WERI-Rb-1 (cell line): ENCODE measurements at regions not wholly inside any gene's neighbourhood (a gene's known extent, or its start where the extent isn't known, plus 50 kb on each side); places are given as distances from the start of the nearest gene placed in this dataset.
"Not testable (repeated sequence)": the region's sequence is repeated elsewhere in the genome, so short reads cannot be mapped to it uniquely, and the experiment has no call there.

Source experiments
- DNase-seq: peaks from one replicate; pipeline ENCODE4 v3.0.0-alpha.2; 2020
- H3K27ac ChIP-seq: fragments of 250-450 bp; sonication (Bioruptor Pico); 2 replicates; pipeline ENCODE4 v1.5.1; 2020; ENCODE audit warnings: mild to moderate bottlenecking, moderate library complexity
- H3K27me3 ChIP-seq: fragments of 250-450 bp; sonication (Bioruptor Pico); 2 replicates; pipeline ENCODE4 v1.5.1; 2021; ENCODE audit warnings: mild to moderate bottlenecking, low read depth, moderate library complexity; ENCODE audit not compliant: insufficient read depth, severe bottlenecking
- H3K36me3 ChIP-seq: fragments of 250-450 bp; sonication (Bioruptor Pico); 2 replicates; pipeline ENCODE4 v1.5.1; 2020; ENCODE audit warnings: mild to moderate bottlenecking, moderate library complexity
- H3K4me3 ChIP-seq: 2 replicates; pipeline ENCODE4 v1.5.1; 2011; ENCODE audit warnings: low read depth, mild to moderate bottlenecking, control low read depth, low read length
- H3K9me3 ChIP-seq: fragments of 250-450 bp; sonication (Bioruptor Pico); 2 replicates; pipeline ENCODE4 v1.5.1; 2021; ENCODE audit warnings: mild to moderate bottlenecking, moderate library complexity; ENCODE audit not compliant: severe bottlenecking
- TF ChIP-seq, protein P1 (sequence below): IDR thresholded peaks from 2 replicates; pipeline ENCODE4 v1.5.1; 2011; ENCODE audit warnings: low read depth, mild to moderate bottlenecking, control low read depth, inconsistent platforms, low read length

DNA sequence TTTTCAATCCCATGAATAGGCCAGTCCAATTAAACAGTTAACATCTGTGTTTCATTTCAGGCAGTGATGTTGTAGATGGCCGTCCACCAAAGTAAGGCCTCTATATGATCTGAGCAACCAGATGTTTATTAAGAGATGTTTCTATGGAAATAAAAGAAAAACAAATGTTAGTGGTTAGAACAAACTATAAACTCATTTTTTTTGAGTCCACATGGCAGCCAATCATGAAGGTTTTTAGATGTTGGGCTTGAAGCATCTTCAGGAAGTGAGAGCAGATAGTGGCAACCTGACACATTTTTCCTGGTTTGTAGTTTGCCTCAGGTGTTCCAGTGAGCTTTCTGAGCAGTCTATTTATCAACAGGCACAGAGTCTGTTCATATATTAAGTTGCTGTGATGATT lies 746.1 kb downstream of the PRIM2 start:
- not testable (repeated sequence) for H3K4me3 ChIP-seq, H3K9me3 ChIP-seq, H3K36me3 ChIP-seq, DNase-seq, H3K27ac ChIP-seq
- H3K27me3 ChIP-seq = peaks cover 16% of the 10 kb centered on the region

DNA sequence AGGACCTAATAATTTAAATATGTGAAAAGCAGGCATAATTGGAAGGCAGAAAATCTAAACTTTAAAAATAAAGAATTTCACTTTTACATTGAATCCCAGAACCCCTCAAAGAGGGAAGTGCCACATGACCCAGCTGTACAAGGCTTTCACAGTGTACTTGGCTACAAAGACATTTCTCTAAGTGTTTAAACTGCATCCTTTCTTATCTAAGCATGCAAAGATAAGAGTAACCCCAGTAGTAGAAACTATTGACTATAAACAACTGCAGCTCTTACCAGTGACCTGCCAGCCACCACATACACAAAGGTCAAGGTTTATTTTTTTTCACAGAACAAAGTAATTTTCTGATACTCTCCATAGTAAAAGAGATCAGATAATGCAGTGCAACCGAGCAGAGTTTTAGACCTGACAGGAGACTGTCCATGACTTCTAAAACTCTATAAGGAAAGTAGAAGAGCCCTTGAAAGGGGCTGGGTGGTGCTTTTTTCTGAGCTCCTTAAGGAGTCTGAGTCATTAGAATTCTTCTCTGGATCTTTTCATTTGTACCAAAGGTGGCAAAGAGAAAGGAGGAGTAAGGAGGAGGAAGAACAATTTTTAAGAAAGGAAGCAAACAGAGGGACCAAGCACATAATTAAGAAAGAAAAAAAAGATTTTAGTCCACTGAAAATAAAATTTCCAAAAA lies 750.6 kb downstream of the PRIM2 start:
- H3K9me3 ChIP-seq, H3K4me3 ChIP-seq, H3K36me3 ChIP-seq, H3K27ac ChIP-seq, DNase-seq: not testable (repeated sequence)
- H3K27me3 ChIP-seq = peaks cover 22% of the 10 kb centered on the region

DNA sequence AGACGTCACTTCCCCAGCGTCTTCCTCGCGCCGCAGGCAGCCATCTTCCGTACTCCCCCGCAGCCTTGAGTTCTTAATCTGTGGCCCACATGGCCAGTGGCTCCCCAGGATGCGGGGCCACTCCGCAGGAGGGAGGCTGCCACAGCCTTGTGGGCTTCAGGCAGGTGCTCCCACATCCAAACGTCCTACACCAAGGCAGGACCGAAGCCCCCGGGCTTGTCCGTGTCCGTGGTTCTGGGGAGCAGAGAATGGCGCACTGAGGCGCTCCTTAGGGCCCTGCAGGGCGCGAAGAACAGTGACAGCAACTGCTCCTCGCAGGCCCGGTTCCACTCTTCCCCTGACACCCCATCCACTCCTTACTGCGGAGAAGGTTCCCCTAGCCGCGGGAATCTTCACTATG lies 755.8 kb downstream of the PRIM2 start:
- no peak overlapping the region for H3K27ac ChIP-seq
- no peak overlapping the region for H3K4me3 ChIP-seq
- peaks cover 31% of the 10 kb centered on the region for H3K27me3 ChIP-seq
- no peaks in the 10 kb centered on the region for H3K9me3 ChIP-seq
- no peak for DNase-seq
- TF ChIP-seq, protein P1, sequence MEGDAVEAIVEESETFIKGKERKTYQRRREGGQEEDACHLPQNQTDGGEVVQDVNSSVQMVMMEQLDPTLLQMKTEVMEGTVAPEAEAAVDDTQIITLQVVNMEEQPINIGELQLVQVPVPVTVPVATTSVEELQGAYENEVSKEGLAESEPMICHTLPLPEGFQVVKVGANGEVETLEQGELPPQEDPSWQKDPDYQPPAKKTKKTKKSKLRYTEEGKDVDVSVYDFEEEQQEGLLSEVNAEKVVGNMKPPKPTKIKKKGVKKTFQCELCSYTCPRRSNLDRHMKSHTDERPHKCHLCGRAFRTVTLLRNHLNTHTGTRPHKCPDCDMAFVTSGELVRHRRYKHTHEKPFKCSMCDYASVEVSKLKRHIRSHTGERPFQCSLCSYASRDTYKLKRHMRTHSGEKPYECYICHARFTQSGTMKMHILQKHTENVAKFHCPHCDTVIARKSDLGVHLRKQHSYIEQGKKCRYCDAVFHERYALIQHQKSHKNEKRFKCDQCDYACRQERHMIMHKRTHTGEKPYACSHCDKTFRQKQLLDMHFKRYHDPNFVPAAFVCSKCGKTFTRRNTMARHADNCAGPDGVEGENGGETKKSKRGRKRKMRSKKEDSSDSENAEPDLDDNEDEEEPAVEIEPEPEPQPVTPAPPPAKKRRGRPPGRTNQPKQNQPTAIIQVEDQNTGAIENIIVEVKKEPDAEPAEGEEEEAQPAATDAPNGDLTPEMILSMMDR = no peak
- H3K36me3 ChIP-seq = no peaks in the 10 kb centered on the region

DNA sequence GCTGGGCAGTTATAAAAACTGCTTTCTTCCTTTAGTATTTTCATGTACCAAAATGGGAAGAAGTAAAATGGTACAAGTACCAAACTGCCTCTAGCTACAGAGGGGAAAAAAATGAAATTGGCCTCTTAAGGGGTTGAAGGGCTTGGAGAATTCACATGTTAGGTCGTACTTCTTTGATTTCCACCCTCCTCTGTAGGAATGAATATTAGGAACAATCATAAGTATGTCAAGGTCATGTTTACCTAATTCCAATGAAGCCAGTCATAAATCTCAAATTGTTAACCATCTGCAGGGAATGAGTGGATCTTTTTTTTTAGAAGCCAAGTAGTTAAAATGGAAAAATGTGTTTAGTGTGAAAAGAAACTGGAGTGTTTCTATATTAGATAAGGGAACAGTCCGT lies 772.6 kb downstream of the PRIM2 start:
- not testable (repeated sequence) for DNase-seq, H3K36me3 ChIP-seq, H3K27ac ChIP-seq, H3K9me3 ChIP-seq, H3K27me3 ChIP-seq, H3K4me3 ChIP-seq

DNA sequence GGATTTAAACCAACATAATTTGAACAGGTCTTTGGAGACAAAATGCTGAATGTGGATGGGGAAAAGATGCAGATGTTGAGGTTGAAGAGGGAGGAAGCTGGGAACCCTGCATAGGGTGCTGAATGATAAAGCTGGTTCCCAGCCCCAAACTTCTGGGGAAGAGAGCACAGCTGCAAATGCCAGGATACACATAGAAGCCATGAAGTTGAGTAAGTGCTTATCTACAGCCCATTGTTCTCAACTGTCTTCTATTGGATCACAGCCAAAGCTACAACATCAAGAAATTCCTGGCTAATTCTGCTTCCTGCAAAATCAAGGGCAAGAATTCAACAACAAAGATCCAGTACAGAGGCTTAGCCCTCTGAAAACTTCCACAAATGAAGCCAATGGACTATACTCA lies 779.8 kb downstream of the PRIM2 start:
- not testable (repeated sequence) for DNase-seq

DNA sequence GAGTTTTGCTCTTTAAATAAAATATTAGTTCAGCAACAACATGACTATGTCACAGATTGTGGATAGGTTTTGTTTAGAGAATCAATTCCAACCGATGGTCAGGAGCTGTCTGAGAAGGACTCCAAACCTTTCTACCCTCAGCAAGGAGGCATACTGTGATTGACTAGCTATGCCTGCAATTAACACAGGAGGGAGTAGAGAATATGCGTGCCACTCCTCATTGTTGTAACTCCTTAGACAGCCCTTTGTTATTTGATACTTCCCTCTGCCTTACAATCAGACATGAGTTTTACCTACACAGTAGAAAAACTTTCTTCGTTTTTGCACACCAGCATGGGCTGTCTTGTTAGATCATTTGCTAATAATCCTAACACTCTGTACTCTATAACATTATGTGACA lies 796.5 kb downstream of the PRIM2 start:
- Histone ChIP-seq H3K36me3 (no peaks in the 10 kb centered on the region), H3K4me3 (no peak overlapping the region), H3K27ac (no peak overlapping the region), H3K9me3 (no peaks in the 10 kb centered on the region), H3K27me3 (peaks cover 20% of the 10 kb centered on the region)
- TF ChIP-seq, protein P1 = no peak
- DNase-seq = no peak

More for the DNA sequence above, 779.8 kb downstream of the PRIM2 start:
- not testable (repeated sequence) for H3K36me3 ChIP-seq, H3K9me3 ChIP-seq, H3K27ac ChIP-seq, H3K4me3 ChIP-seq
- peaks cover 10% of the 10 kb centered on the region for H3K27me3 ChIP-seq

DNA sequence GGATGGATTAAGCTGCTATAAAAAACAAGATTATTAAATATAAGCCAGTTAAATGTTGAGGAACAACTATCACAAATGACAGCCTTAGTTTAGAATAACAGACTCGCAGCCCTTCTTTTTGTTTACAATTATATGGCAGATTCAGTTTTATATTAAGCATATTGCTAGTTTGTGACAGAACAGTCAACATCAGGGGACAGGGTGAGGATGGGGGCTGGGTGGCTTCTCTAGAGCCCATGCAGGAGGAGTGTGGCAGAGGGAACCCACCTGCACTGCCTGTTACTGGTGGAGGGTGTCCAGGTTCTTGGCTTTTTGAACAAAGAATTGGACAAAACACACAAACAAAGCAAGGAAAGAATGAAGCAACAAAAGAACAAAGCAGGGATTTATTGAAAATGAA lies 799.7 kb downstream of the PRIM2 start:
- not testable (repeated sequence) for H3K9me3 ChIP-seq, H3K27ac ChIP-seq

DNA sequence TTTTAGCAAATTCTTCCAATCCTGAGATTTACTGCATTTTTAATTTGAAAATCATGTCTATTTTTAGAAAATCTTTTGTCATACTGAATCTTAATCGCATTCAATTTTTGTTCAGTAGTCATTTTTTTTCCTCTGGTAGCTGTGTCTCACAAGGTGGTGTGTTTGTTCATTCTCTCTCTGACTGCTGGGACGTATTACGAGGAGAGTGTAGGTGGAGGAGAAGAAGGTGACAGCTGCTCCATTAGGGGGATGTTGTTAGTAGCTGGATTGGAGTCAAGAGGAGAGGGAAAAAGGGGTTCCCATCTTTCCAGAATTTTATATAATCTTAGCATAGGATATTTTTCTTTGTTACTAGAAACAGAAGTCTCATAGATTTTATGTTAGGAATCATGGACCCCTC lies 804.2 kb downstream of the PRIM2 start:
- DNase-seq, H3K27ac ChIP-seq, H3K4me3 ChIP-seq, H3K9me3 ChIP-seq, H3K36me3 ChIP-seq: not testable (repeated sequence)
- H3K27me3 ChIP-seq = peaks cover 29% of the 10 kb centered on the region

More for the DNA sequence above, 799.7 kb downstream of the PRIM2 start:
- not testable (repeated sequence) for H3K36me3 ChIP-seq, H3K4me3 ChIP-seq, DNase-seq
- peaks cover 22% of the 10 kb centered on the region for H3K27me3 ChIP-seq

DNA sequence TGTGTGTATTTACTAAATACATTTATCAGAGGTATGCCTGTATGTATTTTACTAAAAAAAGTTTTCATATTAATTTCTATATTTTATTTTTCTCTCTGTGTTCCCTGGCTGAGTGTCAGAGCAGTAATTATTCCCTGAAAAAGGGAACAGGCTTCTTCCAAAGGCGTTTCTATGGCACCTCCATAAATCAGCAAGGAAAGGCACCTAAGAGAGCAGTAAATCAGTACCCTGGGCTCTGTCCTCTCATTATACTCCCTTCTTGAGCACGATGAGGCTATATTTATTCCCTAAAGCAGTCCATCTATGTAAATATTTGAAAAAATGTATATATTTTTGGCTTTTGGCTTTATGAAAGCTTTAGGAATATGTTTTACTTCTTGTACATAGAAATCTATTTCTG lies 806.3 kb downstream of the PRIM2 start:
- not testable (repeated sequence) for H3K36me3 ChIP-seq

DNA sequence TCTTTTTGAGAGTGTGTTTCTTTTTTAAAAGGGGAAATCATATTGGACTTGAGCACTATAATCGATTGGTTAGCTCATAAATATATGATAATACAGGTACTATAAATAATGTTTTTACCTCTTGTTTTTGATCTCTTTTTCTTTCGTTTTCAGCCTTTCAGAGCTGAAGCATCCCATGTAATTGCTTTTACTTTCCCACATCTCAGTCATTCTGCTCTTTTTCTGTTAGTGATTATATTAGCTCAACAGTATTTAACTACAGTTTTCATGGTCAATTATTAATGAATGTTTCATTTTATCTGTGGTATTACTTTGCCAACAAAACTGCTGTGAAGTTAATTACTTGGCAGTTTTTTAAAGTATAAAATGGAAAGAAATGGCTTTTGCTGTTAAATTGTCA lies 811.1 kb downstream of the PRIM2 start:
- H3K4me3 ChIP-seq, H3K36me3 ChIP-seq, DNase-seq, H3K9me3 ChIP-seq, H3K27ac ChIP-seq: not testable (repeated sequence)
- peaks cover 15% of the 10 kb centered on the region for H3K27me3 ChIP-seq

More for the DNA sequence above, 806.3 kb downstream of the PRIM2 start:
- not testable (repeated sequence) for H3K4me3 ChIP-seq, DNase-seq, H3K9me3 ChIP-seq, H3K27ac ChIP-seq
- peaks cover 18% of the 10 kb centered on the region for H3K27me3 ChIP-seq

DNA sequence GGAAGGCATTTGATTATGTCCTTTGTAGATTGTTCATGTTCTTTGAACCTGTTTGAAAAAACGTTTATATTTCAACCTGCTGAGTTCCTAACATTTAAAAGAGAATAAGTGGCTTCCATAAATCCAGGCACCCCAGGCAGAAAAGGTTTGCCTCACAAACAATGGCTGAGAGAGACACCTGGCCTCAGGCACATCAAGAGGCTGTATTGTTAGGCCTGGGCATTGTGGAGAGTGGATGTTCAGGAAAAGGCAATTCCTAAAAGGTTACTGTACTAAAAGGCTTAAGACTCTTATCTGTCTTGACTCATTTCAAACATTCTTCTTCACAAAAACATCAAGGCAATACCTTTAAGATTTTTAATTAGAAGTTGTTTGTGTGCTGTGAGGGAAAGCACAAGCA lies 811.7 kb downstream of the PRIM2 start:
- H3K9me3 ChIP-seq, H3K36me3 ChIP-seq, H3K4me3 ChIP-seq, H3K27ac ChIP-seq, DNase-seq: not testable (repeated sequence)
- peaks cover 13% of the 10 kb centered on the region for H3K27me3 ChIP-seq

DNA sequence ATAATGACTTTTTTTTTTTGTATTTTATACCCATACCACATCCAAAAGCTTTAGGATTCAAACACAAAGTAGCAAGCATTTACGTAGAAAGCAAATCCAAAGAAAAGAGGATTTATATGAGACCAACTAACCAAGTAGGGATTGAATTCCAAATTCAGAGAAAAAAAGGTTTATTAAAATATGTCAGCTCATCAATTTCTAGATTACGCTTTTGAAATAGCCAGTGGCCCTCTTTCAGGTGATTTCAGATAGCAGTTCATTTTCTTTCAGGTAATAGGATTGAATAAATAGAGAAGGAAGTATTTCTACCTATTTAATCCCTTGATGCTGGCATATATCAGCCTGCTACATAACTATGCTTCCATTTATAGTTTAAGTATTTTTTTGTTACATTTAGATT lies 822.3 kb downstream of the PRIM2 start:
- not testable (repeated sequence) for H3K27me3 ChIP-seq, DNase-seq, H3K27ac ChIP-seq, H3K4me3 ChIP-seq, H3K36me3 ChIP-seq, H3K9me3 ChIP-seq

DNA sequence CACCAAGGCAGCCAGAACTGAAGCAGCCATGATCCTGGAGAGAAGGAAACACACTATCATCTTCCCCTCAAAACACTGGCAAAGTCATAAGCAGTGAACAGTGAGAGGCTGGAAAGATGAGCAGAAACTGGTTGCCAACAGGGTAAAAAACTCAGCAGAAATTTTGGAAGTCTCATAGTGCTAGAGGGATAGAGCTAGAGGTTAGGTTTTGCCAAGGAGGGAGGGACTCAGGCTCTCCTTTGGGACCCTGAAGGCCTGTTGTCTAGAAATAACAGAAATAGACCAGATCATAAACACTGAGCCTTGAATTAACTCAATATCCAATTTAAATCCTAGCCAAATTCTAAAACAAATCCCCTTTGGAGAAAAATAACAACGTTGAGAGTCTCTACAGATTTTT lies 853.6 kb downstream of the PRIM2 start:
- not testable (repeated sequence) for H3K9me3 ChIP-seq, H3K36me3 ChIP-seq, H3K27ac ChIP-seq, H3K4me3 ChIP-seq, DNase-seq
- H3K27me3 ChIP-seq = peaks cover 17% of the 10 kb centered on the region
